ENCODE measurements at regions not wholly inside any gene's neighbourhood (a gene's known extent, or its start where the extent isn't known, plus 50 kb on each side); places are given as distances from the start of the nearest gene placed in this dataset.

DNA sequence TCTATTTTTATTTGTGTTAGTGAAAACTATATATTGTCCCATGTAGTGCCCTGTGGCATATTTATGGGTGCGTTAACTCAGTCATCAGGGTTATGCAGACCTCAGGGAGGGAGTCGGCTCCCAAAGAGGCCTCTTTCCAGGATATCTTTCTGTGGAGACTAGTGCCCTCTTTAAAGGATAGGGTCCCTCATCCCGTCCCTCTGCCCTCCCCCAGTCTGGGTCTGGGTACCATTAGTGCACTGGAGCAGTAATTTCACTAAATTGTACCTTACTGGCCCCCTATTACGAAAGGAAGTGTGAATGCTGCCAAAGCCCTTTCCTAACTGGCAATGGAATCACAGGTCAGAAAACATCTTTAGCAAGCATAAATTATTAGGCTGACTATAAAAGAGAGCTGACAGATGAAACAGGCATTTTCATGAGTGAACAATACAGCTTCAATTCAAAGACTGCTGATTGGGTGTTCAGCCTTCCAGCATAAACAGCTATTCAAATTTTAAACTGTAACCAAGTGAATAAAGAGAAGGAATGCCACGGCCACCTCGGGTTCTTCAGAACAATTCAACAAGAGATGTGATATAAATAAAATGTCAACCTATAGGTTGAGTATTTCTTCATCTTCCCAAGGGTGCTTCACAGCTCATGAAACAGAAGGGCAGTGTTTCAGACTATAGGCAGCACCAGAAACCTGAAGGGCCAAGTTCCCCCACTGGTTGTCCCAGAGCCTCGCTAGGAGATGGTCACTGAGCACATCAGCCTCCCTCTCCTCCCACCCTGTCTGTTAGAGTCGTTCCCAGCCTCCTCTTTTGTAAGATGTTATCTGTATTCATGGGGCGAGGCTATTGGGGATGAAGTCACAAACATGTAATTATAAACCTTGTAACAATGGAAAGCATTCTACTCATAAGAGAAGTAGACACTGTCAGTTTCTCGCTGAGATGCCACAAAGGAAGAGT lies 318.7 kb downstream of the TMEM161B start:
- no peaks in the 10 kb centered on the region for H3K4me1 Mint-ChIP-seq (ENCODE audit: low read depth)
- peaks cover 8% of the 10 kb centered on the region for H3K27me3 Mint-ChIP-seq
- no peak overlapping the region for H3K4me3 Mint-ChIP-seq
- no peak overlapping the region for H3K27ac Mint-ChIP-seq
- no peaks in the 10 kb centered on the region for H3K36me3 Mint-ChIP-seq (ENCODE audit: low read depth)
- H3K9me3 Mint-ChIP-seq = peaks cover 3% of the 10 kb centered on the region

GRCh38 chr5:87948486-87948885 lies 320.2 kb downstream of the TMEM161B start:
- H3K27ac Mint-ChIP-seq = no peak overlapping the region
- H3K4me3 Mint-ChIP-seq = no peak overlapping the region
- H3K4me1 Mint-ChIP-seq (ENCODE audit: low read depth) = no peaks in the 10 kb centered on the region
- no peaks in the 10 kb centered on the region for H3K36me3 Mint-ChIP-seq (ENCODE audit: low read depth)
- no peaks in the 10 kb centered on the region for H3K9me3 Mint-ChIP-seq
- peaks cover 4% of the 10 kb centered on the region for H3K27me3 Mint-ChIP-seq

DNA sequence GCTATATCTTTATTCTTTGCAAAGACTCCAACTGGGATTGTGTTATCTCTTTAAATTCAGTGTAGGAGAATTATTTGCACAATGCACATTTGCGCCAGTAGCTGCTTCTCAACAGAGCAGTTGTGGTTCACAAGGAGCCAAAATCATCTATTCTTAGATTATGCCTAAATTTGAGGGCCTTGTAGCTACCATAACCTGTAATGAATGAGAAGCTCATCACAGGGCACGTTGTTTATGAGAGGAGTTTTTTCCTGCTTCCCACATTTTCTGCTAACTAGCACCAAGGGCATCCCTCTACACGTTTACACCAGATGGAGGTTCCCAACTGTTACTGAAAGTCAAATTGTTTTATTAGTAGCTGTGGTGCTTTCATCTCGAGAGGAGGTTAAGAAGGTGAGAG lies 322.4 kb downstream of the TMEM161B start:
- H3K9me3 Mint-ChIP-seq = no peaks in the 10 kb centered on the region
- peaks cover 4% of the 10 kb centered on the region for H3K27me3 Mint-ChIP-seq
- no peak overlapping the region for H3K4me3 Mint-ChIP-seq

DNA sequence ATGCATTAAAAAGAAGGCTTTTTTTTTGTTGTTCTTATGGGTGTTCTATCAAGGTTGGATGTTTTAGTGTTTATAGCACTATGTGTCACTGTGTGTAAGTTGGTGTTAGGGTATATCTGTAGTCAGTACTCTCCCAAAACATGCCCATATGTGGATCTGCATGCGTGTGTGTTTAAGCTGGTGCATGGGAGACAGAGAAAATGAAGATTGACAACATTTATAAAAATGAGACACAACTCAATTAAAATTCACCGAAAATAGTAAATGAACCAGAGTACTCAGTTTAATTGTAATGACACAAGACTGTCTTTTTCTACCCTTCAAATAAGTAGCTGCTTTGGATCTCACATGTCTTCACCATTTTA lies 323.4 kb downstream of the TMEM161B start:
- Mint-ChIP-seq H3K27me3 (peaks cover 4% of the 10 kb centered on the region), H3K4me1 (ENCODE audit: low read depth) (no peaks in the 10 kb centered on the region), H3K9me3 (no peaks in the 10 kb centered on the region), H3K36me3 (ENCODE audit: low read depth) (no peaks in the 10 kb centered on the region), H3K27ac (no peak overlapping the region), H3K4me3 (no peak overlapping the region)

More for the DNA sequence above, 322.4 kb downstream of the TMEM161B start:
- no peaks in the 10 kb centered on the region for H3K4me1 Mint-ChIP-seq (ENCODE audit: low read depth)
- no peaks in the 10 kb centered on the region for H3K36me3 Mint-ChIP-seq (ENCODE audit: low read depth)
- H3K27ac Mint-ChIP-seq = no peak overlapping the region

GRCh38 chr5:87944553-87945285 lies 323.9 kb downstream of the TMEM161B start:
- H3K36me3 Mint-ChIP-seq (ENCODE audit: low read depth) = no peaks in the 10 kb centered on the region
- no peak overlapping the region for H3K4me3 Mint-ChIP-seq
- H3K27ac Mint-ChIP-seq = no peak overlapping the region
- H3K4me1 Mint-ChIP-seq (ENCODE audit: low read depth) = no peaks in the 10 kb centered on the region
- H3K27me3 Mint-ChIP-seq = peaks cover 4% of the 10 kb centered on the region
- no peaks in the 10 kb centered on the region for H3K9me3 Mint-ChIP-seq

- Mint-ChIP-seq H3K4me1 (ENCODE audit: low read depth) (no peaks in the 10 kb centered on the region), H3K9me3 (no peaks in the 10 kb centered on the region), H3K27me3 (no peaks in the 10 kb centered on the region), H3K4me3 (no peak overlapping the region), H3K36me3 (ENCODE audit: low read depth) (no peaks in the 10 kb centered on the region), H3K27ac (no peak overlapping the region)
Observed at GRCh38 chr5:87940775-87941174, 327.9 kb downstream of the TMEM161B start.

DNA sequence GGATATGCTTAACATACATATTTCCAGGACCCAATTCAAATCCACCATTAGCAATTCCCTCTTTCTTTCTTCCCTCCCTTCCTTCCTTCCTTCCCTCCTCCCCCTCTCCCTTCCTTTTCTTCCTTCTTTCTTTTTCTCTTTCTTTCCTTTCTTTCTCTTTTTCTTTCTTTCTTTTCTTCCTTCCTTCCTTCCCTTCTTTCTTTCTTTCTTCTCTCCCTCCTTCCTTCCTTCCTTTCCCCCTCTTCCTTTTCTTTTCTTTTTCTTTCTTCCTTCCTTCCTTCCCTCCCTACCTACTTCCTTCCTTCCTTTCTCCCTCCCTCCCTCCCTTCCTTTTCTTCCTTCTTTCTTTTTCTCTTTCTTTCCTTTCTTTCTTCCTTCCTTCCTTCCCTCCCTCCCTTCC lies 332.0 kb downstream of the TMEM161B start:
- H3K4me1 Mint-ChIP-seq (ENCODE audit: low read depth) = no peaks in the 10 kb centered on the region
- no peaks in the 10 kb centered on the region for H3K9me3 Mint-ChIP-seq
- H3K27ac Mint-ChIP-seq = no peak overlapping the region
- no peaks in the 10 kb centered on the region for H3K27me3 Mint-ChIP-seq
- H3K36me3 Mint-ChIP-seq (ENCODE audit: low read depth) = no peaks in the 10 kb centered on the region
- no peak overlapping the region for H3K4me3 Mint-ChIP-seq

DNA sequence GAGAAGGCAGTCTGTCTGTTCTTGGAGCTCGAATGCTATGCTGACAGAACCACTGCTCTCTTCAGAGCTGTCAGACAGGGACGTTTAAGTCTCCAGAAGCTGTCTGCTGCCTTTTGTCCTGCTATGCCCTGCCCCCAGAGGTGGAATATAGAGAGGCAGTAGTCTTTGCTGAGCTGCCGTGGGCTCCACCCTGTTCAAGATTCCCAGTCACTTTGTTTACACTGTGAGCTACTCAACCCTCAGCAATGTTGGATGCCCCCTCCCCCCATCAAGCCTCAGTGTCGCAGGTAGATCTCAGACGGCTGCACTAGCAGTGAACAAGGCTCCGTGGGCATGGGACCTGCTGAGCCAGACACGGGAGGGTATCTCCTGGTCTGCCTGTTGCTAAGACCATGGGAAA lies 344.2 kb downstream of the TMEM161B start:
- Mint-ChIP-seq H3K4me1 (ENCODE audit: low read depth) (no peaks in the 10 kb centered on the region), H3K9me3 (peaks cover 6% of the 10 kb centered on the region), H3K36me3 (ENCODE audit: low read depth) (no peaks in the 10 kb centered on the region), H3K4me3 (no peak overlapping the region), H3K27me3 (peaks cover 4% of the 10 kb centered on the region), H3K27ac (no peak overlapping the region)

DNA sequence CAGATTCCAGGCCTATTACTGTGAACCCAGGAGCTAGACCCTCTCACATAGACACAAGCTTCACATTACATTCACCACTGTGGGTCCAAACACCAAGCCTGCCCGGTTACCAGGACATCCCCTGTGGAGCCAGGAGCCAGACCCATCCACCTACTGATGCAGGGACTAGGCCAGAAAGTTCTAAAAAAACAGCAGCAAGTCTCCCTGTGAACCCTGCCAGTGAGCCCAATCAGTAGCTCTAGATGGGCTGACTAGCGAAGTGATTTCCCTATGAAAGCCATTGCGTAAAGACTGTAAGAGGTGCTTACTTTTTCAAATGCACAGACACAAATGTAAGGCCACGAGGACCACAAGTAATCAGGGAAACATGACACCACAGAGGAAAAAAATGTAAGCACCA lies 352.3 kb downstream of the TMEM161B start:
- Mint-ChIP-seq H3K36me3 (ENCODE audit: low read depth) (no peaks in the 10 kb centered on the region), H3K4me1 (ENCODE audit: low read depth) (no peaks in the 10 kb centered on the region), H3K9me3 (peaks cover 16% of the 10 kb centered on the region), H3K4me3 (no peak overlapping the region), H3K27ac (no peak overlapping the region), H3K27me3 (peaks cover 3% of the 10 kb centered on the region)

- Mint-ChIP-seq H3K9me3 (peaks cover 16% of the 10 kb centered on the region), H3K4me1 (ENCODE audit: low read depth) (no peaks in the 10 kb centered on the region), H3K36me3 (ENCODE audit: low read depth) (no peaks in the 10 kb centered on the region), H3K4me3 (no peak overlapping the region), H3K27me3 (peaks cover 3% of the 10 kb centered on the region), H3K27ac (no peak overlapping the region)
Observed at GRCh38 chr5:87912419-87912818, 356.2 kb downstream of the TMEM161B start.

DNA sequence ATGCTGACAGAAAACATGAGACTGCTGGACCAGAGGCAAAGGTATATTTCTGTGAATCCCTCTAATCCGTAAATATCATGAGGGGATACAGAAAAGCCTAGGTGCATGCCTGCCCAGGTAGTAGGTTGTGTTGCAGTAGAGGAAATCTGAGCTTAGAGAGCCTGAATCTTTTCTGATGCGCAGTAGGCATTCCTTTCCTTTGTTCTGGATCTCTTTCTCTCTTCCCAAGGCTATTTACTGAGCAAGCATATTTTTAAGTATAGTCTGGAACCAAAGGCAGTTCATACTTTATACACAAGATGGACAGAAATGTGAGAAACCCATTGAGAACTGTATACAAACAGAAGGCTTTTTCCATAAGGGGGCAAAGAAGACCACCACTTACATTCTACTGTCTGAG lies 359.3 kb downstream of the TMEM161B start:
- Mint-ChIP-seq H3K4me3 (no peak overlapping the region), H3K27ac (no peak overlapping the region), H3K9me3 (peaks cover 11% of the 10 kb centered on the region)

GRCh38 chr5:87906962-87907361 lies 361.7 kb downstream of the TMEM161B start:
- H3K4me1 Mint-ChIP-seq (ENCODE audit: low read depth) = no peaks in the 10 kb centered on the region
- no peaks in the 10 kb centered on the region for H3K36me3 Mint-ChIP-seq (ENCODE audit: low read depth)
- no peaks in the 10 kb centered on the region for H3K27me3 Mint-ChIP-seq

More for the DNA sequence above, 359.3 kb downstream of the TMEM161B start:
- Mint-ChIP-seq H3K36me3 (ENCODE audit: low read depth) (no peaks in the 10 kb centered on the region), H3K27me3 (peaks cover 3% of the 10 kb centered on the region), H3K4me1 (ENCODE audit: low read depth) (no peaks in the 10 kb centered on the region)

GRCh38 chr5:87900419-87900818 lies 368.2 kb downstream of the TMEM161B start:
- Mint-ChIP-seq H3K4me3 (no peak overlapping the region), H3K4me1 (ENCODE audit: low read depth) (no peaks in the 10 kb centered on the region), H3K27me3 (peaks cover 8% of the 10 kb centered on the region), H3K27ac (no peak overlapping the region), H3K9me3 (peaks cover 3% of the 10 kb centered on the region), H3K36me3 (ENCODE audit: low read depth) (no peaks in the 10 kb centered on the region)

More at GRCh38 chr5:87906962-87907361, 361.7 kb downstream of the TMEM161B start:
- no peak overlapping the region for H3K4me3 Mint-ChIP-seq
- H3K9me3 Mint-ChIP-seq = no peaks in the 10 kb centered on the region
- H3K27ac Mint-ChIP-seq = no peak overlapping the region

GRCh38 chr5:87899721-87900131 lies 368.9 kb downstream of the TMEM161B start:
- H3K27ac Mint-ChIP-seq = no peak overlapping the region
- peaks cover 7% of the 10 kb centered on the region for H3K9me3 Mint-ChIP-seq
- H3K4me3 Mint-ChIP-seq = no peak overlapping the region
- peaks cover 8% of the 10 kb centered on the region for H3K27me3 Mint-ChIP-seq
- H3K4me1 Mint-ChIP-seq (ENCODE audit: low read depth) = no peaks in the 10 kb centered on the region
- no peaks in the 10 kb centered on the region for H3K36me3 Mint-ChIP-seq (ENCODE audit: low read depth)

DNA sequence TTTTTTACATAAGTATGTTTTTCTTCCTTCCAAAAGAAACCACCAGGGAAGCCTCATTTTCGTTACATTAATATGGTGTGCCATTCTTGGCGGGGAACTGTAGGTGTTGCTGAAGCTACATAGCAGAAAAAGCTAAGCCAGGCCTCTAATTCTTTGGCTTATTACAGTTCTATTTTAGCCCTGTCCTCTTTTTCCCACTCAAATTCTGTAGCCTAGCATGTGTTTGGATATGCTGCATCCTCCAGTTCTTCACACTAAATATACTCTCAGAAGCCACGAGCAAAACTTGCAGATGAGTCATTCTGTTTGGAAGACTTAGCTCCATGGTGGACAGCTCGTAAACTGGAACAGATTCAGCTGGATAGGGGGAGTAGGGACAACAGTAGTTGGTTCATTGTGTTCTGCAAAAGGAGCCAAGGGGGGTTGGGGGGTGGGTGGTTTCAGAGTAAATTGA lies 369.4 kb downstream of the TMEM161B start:
- no peak overlapping the region for H3K27ac Mint-ChIP-seq
- peaks cover 8% of the 10 kb centered on the region for H3K27me3 Mint-ChIP-seq
- H3K4me1 Mint-ChIP-seq (ENCODE audit: low read depth) = no peaks in the 10 kb centered on the region
- peaks cover 7% of the 10 kb centered on the region for H3K9me3 Mint-ChIP-seq
- no peak overlapping the region for H3K4me3 Mint-ChIP-seq
- H3K36me3 Mint-ChIP-seq (ENCODE audit: low read depth) = no peaks in the 10 kb centered on the region

Measured in stimulated activated naive CD8-positive, alpha-beta T cell treated with anti-CD3 and anti-CD28 coated beads, Interleukin-15, Interleukin-2, amounts not matched to agents 100 ng/mL and 50 ng/mL, for 24 hours (primary cell).